Caco-2 (cell line): ENCODE measurements at regions not wholly inside any gene's neighbourhood (a gene's known extent, or its start where the extent isn't known, plus 50 kb on each side); places are given as distances from the start of the nearest gene placed in this dataset.

ENCODE experiments used
- BruUV-seq: library from RNA; stranded (reverse); fragments of 400-500 nt; replicated peaks from 2 replicates; lab custom pipeline; 2021; lab: Mats Ljungman, UMichigan
- CTCF ChIA-PET: fragments of 300-600 bp; sonication (Branson Sonifier 250); formaldehyde crosslinking; loops from one replicate; lab custom pipeline; 2022; ENCODE audit warnings: antibody characterized with exemption; lab: Charles Lee
- POLR2A ChIA-PET: fragments of 300-600 bp; sonication (Branson Sonifier 250); formaldehyde crosslinking; loops from one replicate; lab custom pipeline; 2022; ENCODE audit warnings: antibody characterized with exemption; lab: Charles Lee
- DNase-seq, 2 experiments: peaks; one replicate each; pipeline versions ENCODE4 v3.0.0 to v3.0.0-alpha.2; 2020 to 2022
- H3K27me3 ChIP-seq: replicated peaks from 2 replicates; pipeline ENCODE4 v1.6.0; 2011; ENCODE audit warnings: low read length; ENCODE audit not compliant: control insufficient read depth, insufficient read depth
- H3K36me3 ChIP-seq: 2 replicates; pipeline ENCODE4 v1.5.1; 2011; ENCODE audit warnings: low read length; ENCODE audit not compliant: control insufficient read depth, insufficient read depth
- H3K4me1 ChIP-seq: fragments of 250-450 bp; sonication (Bioruptor Pico); 2 replicates; pipeline ENCODE4 v1.5.1; 2020; ENCODE audit warnings: mild to moderate bottlenecking
- H3K4me3 ChIP-seq: 2 replicates; pipeline ENCODE4 v1.5.1; 2011; ENCODE audit warnings: low read depth, mild to moderate bottlenecking, control low read depth, low read length
- H3K9me3 ChIP-seq: fragments of 250-450 bp; sonication (Bioruptor Pico); 2 replicates; pipeline ENCODE4 v1.5.1; 2020; ENCODE audit warnings: mild to moderate bottlenecking, moderate library complexity
- H3K27ac Mint-ChIP-seq: one replicate; pipeline ENCODE4 v1.8.0; 2022; ENCODE audit warnings: mixed read lengths; ENCODE audit not compliant: unreplicated experiment
- H3K27me3 Mint-ChIP-seq: one replicate; pipeline ENCODE4 v1.8.0; 2022; ENCODE audit warnings: mixed read lengths; ENCODE audit not compliant: insufficient read depth, unreplicated experiment
- H3K36me3 Mint-ChIP-seq: one replicate; pipeline ENCODE4 v1.8.0; 2022; ENCODE audit warnings: mild to moderate bottlenecking, mixed read lengths; ENCODE audit not compliant: insufficient read depth, unreplicated experiment
- H3K4me1 Mint-ChIP-seq: one replicate; pipeline ENCODE4 v1.8.0; 2022; ENCODE audit warnings: low read depth, mixed read lengths; ENCODE audit not compliant: unreplicated experiment
- H3K4me3 Mint-ChIP-seq: one replicate; pipeline ENCODE4 v1.8.0; 2022; ENCODE audit warnings: mild to moderate bottlenecking, moderate library complexity, mixed read lengths; ENCODE audit not compliant: unreplicated experiment
- H3K9me3 Mint-ChIP-seq: one replicate; pipeline ENCODE4 v1.8.0; 2022; ENCODE audit warnings: mixed read lengths; ENCODE audit not compliant: unreplicated experiment
- CTCF ChIP-seq, 2 experiments: fragments of 200-600 bp in 1 of 2; IDR thresholded peaks; 1 replicate in 1 of 2; 2 replicates in 1 of 2; pipeline versions ENCODE4 v1.5.1 to v1.8.0; 2011 to 2022; ENCODE audit warnings: antibody characterized with exemption in 1 of 2, control low read depth in 1 of 2, inconsistent platforms in 1 of 2, low read depth in 1 of 2, low read length in 1 of 2, mild to moderate bottlenecking in 1 of 2, moderate library complexity in 1 of 2; ENCODE audit not compliant: insufficient read depth in 1 of 2, severe bottlenecking in 1 of 2, unreplicated experiment in 1 of 2
- intact Hi-C: fragments of 100-400 bp; cut with micrococcal nuclease; formaldehyde crosslinking; loops from one replicate; pipeline ENCODE4 v1.10.0; 2022; ENCODE audit not compliant: unreplicated experiment

GRCh38 chr19:16018106-16018755 lies 58.1 kb upstream of the TPM4 start:
- POLR2A ChIA-PET, result no interaction called here

GRCh38 chr19:16018801-16019551 lies 57.3 kb upstream of the TPM4 start:
- intact Hi-C loops, result no loop called here
- H3K9me3 ChIP-seq, result no peaks in the 10 kb centered on the region
- Mint-ChIP-seq H3K4me1 (no peaks in the 10 kb centered on the region), H3K27ac (no peak overlapping the region), H3K9me3 (no peaks in the 10 kb centered on the region), H3K27me3 (no peaks in the 10 kb centered on the region), H3K4me3 (no peak overlapping the region), H3K36me3 (no peaks in the 10 kb centered on the region)
- ChIA-PET CTCF (no interaction called here), POLR2A (no interaction called here)
- H3K36me3 ChIP-seq, result no peaks in the 10 kb centered on the region
- H3K4me3 ChIP-seq, result no peak overlapping the region
- no peaks in the 10 kb centered on the region for H3K27me3 ChIP-seq
- no peaks in the 10 kb centered on the region for H3K4me1 ChIP-seq
- BruUV-seq, result no TSS peak
- DNase-seq, result no peak
- TF ChIP-seq CTCF (IDR thresholded peaks at IDR 0.05; ENCODE audit: insufficient read depth in 1 of 2, low read depth in 1 of 2, low read length in 1 of 2, severe bottlenecking in 1 of 2, unreplicated experiment in 1 of 2), result no peak

More at GRCh38 chr19:16018106-16018755, 58.1 kb upstream of the TPM4 start:
- H3K36me3 ChIP-seq, result no peaks in the 10 kb centered on the region
- no peak overlapping the region for H3K4me3 ChIP-seq
- Mint-ChIP-seq H3K4me3 (no peak overlapping the region), H3K36me3 (no peaks in the 10 kb centered on the region), H3K27ac (no peak overlapping the region), H3K4me1 (no peaks in the 10 kb centered on the region), H3K27me3 (no peaks in the 10 kb centered on the region), H3K9me3 (no peaks in the 10 kb centered on the region)
- CTCF ChIA-PET, result no interaction called here
- H3K27me3 ChIP-seq, result no peaks in the 10 kb centered on the region
- intact Hi-C loops, result no loop called here
- H3K9me3 ChIP-seq, result no peaks in the 10 kb centered on the region
- DNase-seq, result no peak
- BruUV-seq, result no TSS peak
- no peaks in the 10 kb centered on the region for H3K4me1 ChIP-seq
- no peak for TF ChIP-seq CTCF (IDR thresholded peaks at IDR 0.05; ENCODE audit: insufficient read depth in 1 of 2, low read depth in 1 of 2, low read length in 1 of 2, severe bottlenecking in 1 of 2, unreplicated experiment in 1 of 2)

- Mint-ChIP-seq H3K9me3 (no peaks in the 10 kb centered on the region), H3K36me3 (no peaks in the 10 kb centered on the region), H3K27ac (no peak overlapping the region), H3K4me1 (no peaks in the 10 kb centered on the region), H3K4me3 (no peak overlapping the region), H3K27me3 (no peaks in the 10 kb centered on the region)
- BruUV-seq, result no TSS peak
- Histone ChIP-seq H3K27me3 (no peaks in the 10 kb centered on the region), H3K36me3 (no peaks in the 10 kb centered on the region), H3K4me3 (no peak overlapping the region), H3K9me3 (no peaks in the 10 kb centered on the region), H3K4me1 (no peaks in the 10 kb centered on the region)
- no peak for DNase-seq
- ChIA-PET CTCF (no interaction called here), POLR2A (no interaction called here)
- intact Hi-C loops, result loop anchor here (10.0 kb wide), 1 partner anchor 395 kb away; no protein-coding TSS in a partner anchor
- TF ChIP-seq CTCF (IDR thresholded peaks at IDR 0.05; ENCODE audit: insufficient read depth in 1 of 2, low read depth in 1 of 2, low read length in 1 of 2, severe bottlenecking in 1 of 2, unreplicated experiment in 1 of 2), result no peak
These were observed 56.4 kb upstream of the TPM4 start for GRCh38 chr19:16019691-16020448.
